ENCODE measurements at regions not wholly inside any gene's neighbourhood (a gene's known extent, or its start where the extent isn't known, plus 50 kb on each side); places are given as distances from the start of the nearest gene placed in this dataset.

GRCh38 chr1:37274938-37275631 is 199.3 kb upstream of the ZC3H12A start:
- intact Hi-C loops (cut with micrococcal nuclease), result no loop called here
- DNase-seq (ENCODE audit: low read depth, low spot score) (no peak), ATAC-seq (peak; percentile 83)
- no peak overlapping the region for H3K27ac ChIP-seq (ENCODE audit: low read depth, low read length)
- H3K4me2 ChIP-seq (ENCODE audit: low read length), result no peak overlapping the region
- no peak overlapping the region for H3K9ac ChIP-seq (ENCODE audit: low read length)
- no peak overlapping the region for H2AFZ ChIP-seq (ENCODE audit: low read depth, low read length, poor library complexity, severe bottlenecking)
- no peaks in the 10 kb centered on the region for H3K4me1 ChIP-seq (ENCODE audit: control insufficient read depth in 1 of 2, insufficient read depth in 2 of 2, low read length in 2 of 2)
- ChIA-PET CTCF (no interaction called here), POLR2A (no interaction called here), RAD21 (ENCODE audit: low non-redundant PET in 1 of 2, low total read pairs in 2 of 2, uncharacterized antibody in 2 of 2, unreplicated experiment in 2 of 2) (no interaction called here)
- peaks cover 50% of the 10 kb centered on the region for H3K27me3 ChIP-seq (ENCODE audit: insufficient read depth, low read length)
- peaks cover 0 to 3% of the 10 kb centered on the region in 2 experiments; a peak in 1 of 4 replicates for H3K9me3 ChIP-seq (ENCODE audit: control insufficient read depth in 1 of 2, insufficient read depth in 1 of 2, low read depth in 1 of 2, low read length in 2 of 2)
- no TSS peak for BruUV-seq (replicated peaks)
- no peak overlapping the region for H3K4me3 ChIP-seq (replicated peaks in 1 of 2; ENCODE audit: low read depth in 1 of 2, low read length in 2 of 2)
- H4K20me1 ChIP-seq (ENCODE audit: insufficient read depth), result no peaks in the 10 kb centered on the region
- H3K36me3 ChIP-seq (ENCODE audit: control insufficient read depth in 1 of 2, insufficient read depth in 2 of 2, low read length in 2 of 2), result no peaks in the 10 kb centered on the region
- H3K79me2 ChIP-seq (ENCODE audit: insufficient read depth, low read length), result no peaks in the 10 kb centered on the region
- TF ChIP-seq REST (IDR thresholded peaks at IDR 0.05; ENCODE audit: low read depth) (no peak), CBX3 (IDR thresholded peaks at IDR 0.05; ENCODE audit: low read depth) (no peak), ATF3 (IDR thresholded peaks at IDR 0.05) (no peak), SP1 (IDR thresholded peaks at IDR 0.05; ENCODE audit: low read depth) (0 out of 2 replicates have a peak, but pooled peaks have one; percentile 13), RAD21 (IDR thresholded peaks at IDR 0.05; ENCODE audit: low read depth) (no peak)
- no peaks in the 10 kb centered on the region for H3K9me2 ChIP-seq (ENCODE audit: insufficient read depth)

GRCh38 chr1:37277366-37277765 is 197.0 kb upstream of the ZC3H12A start:
- H3K4me3 ChIP-seq (replicated peaks in 1 of 2; ENCODE audit: low read depth in 1 of 2, low read length in 2 of 2), result no peak overlapping the region
- H3K27ac ChIP-seq (ENCODE audit: low read depth, low read length), result no peak overlapping the region
- ChIA-PET POLR2A (no interaction called here), CTCF (no interaction called here), RAD21 (ENCODE audit: low non-redundant PET in 1 of 2, low total read pairs in 2 of 2, uncharacterized antibody in 2 of 2, unreplicated experiment in 2 of 2) (no interaction called here)
- peaks cover 0 to 8% of the 10 kb centered on the region in 2 experiments; a peak in 1 of 4 replicates for H3K9me3 ChIP-seq (ENCODE audit: control insufficient read depth in 1 of 2, insufficient read depth in 1 of 2, low read depth in 1 of 2, low read length in 2 of 2)
- H3K9me2 ChIP-seq (ENCODE audit: insufficient read depth), result no peaks in the 10 kb centered on the region
- H3K9ac ChIP-seq (ENCODE audit: low read length), result no peak overlapping the region
- no peaks in the 10 kb centered on the region for H3K4me1 ChIP-seq (ENCODE audit: control insufficient read depth in 1 of 2, insufficient read depth in 2 of 2, low read length in 2 of 2)
- no peaks in the 10 kb centered on the region for H3K36me3 ChIP-seq (ENCODE audit: control insufficient read depth in 1 of 2, insufficient read depth in 2 of 2, low read length in 2 of 2)
- no peak overlapping the region for H3K4me2 ChIP-seq (ENCODE audit: low read length)
- no peak for DNase-seq (ENCODE audit: low read depth, low spot score)
- H3K27me3 ChIP-seq (ENCODE audit: insufficient read depth, low read length), result peaks cover 50% of the 10 kb centered on the region
- no peak for ATAC-seq
- BruUV-seq (replicated peaks), result no TSS peak
- intact Hi-C loops (cut with micrococcal nuclease), result no loop called here
- H4K20me1 ChIP-seq (ENCODE audit: insufficient read depth), result no peaks in the 10 kb centered on the region
- H3K79me2 ChIP-seq (ENCODE audit: insufficient read depth, low read length), result no peaks in the 10 kb centered on the region
- no peak overlapping the region for H2AFZ ChIP-seq (ENCODE audit: low read depth, low read length, poor library complexity, severe bottlenecking)
- TF ChIP-seq TCF7L2 (IDR thresholded peaks at IDR 0.05; ENCODE audit: borderline replicate concordance, extremely low read depth, insufficient read depth, insufficient read length) (no peak), RAD21 (IDR thresholded peaks at IDR 0.05; ENCODE audit: low read depth) (no peak), ZNF274 (IDR thresholded peaks at IDR 0.05; ENCODE audit: low read depth, low read length) (no peak), MAX (IDR thresholded peaks at IDR 0.05) (no peak), EGR1 (IDR thresholded peaks at IDR 0.05; ENCODE audit: low read depth) (no peak), CBX3 (IDR thresholded peaks at IDR 0.05; ENCODE audit: low read depth) (no peak), CTCF (IDR thresholded peaks at IDR 0.05 in 2 of 3, conservative IDR thresholded peaks at IDR 0.05 in 1 of 3; ENCODE audit: borderline replicate concordance in 1 of 3, insufficient read depth in 1 of 3, low read depth in 2 of 3, low read length in 2 of 3) (no peak), CEBPB (IDR thresholded peaks at IDR 0.05; ENCODE audit: low read depth) (no peak), EZH2phosphoT487 (IDR thresholded peaks at IDR 0.05; ENCODE audit: borderline replicate concordance) (no peak), EZH2 (IDR thresholded peaks at IDR 0.05) (no peak), YY1 (IDR thresholded peaks at IDR 0.05; ENCODE audit: extremely low read depth, insufficient replicate concordance, low read depth, low read length) (no peak)

All from HCT116 (cell line).